Brain pericyte (primary cell): ENCODE measurements at regions not wholly inside any gene's neighbourhood (a gene's known extent, or its start where the extent isn't known, plus 50 kb on each side); places are given as distances from the start of the nearest gene placed in this dataset.

Experiments
- DNase-seq: peaks from one replicate; pipeline ENCODE4 v3.0.0-alpha.2; 2012; ENCODE audit warnings: low read depth, low spot score

GRCh38 chr2:236654496-236654895, 84.9 kb downstream of the ACKR3 start:
- DNase-seq = no peak

- DNase-seq = no peak
Observed at GRCh38 chr2:236656166-236656565, 86.5 kb downstream of the ACKR3 start.

GRCh38 chr2:236656721-236657120, 87.1 kb downstream of the ACKR3 start:
- no peak for DNase-seq

GRCh38 chr2:236657215-236657614, 87.6 kb downstream of the ACKR3 start:
- DNase-seq = no peak

- DNase-seq = no peak
Observed at GRCh38 chr2:236657801-236658200, 88.2 kb downstream of the ACKR3 start.

- DNase-seq = no peak
Observed at GRCh38 chr2:236658974-236659757, 89.5 kb downstream of the ACKR3 start.

- DNase-seq = no peak
Observed at GRCh38 chr2:236659758-236660150, 90.1 kb downstream of the ACKR3 start.

- no peak for DNase-seq
Observed at GRCh38 chr2:236661061-236661761, 91.6 kb downstream of the ACKR3 start.

- DNase-seq = no peak
Observed at GRCh38 chr2:236661762-236662110, 92.1 kb downstream of the ACKR3 start.

GRCh38 chr2:236662231-236663185, 92.9 kb downstream of the ACKR3 start:
- DNase-seq = no peak

GRCh38 chr2:236663287-236664101, 93.9 kb downstream of the ACKR3 start:
- no peak for DNase-seq

GRCh38 chr2:236664136-236664535, 94.5 kb downstream of the ACKR3 start:
- DNase-seq = no peak

- DNase-seq = no peak
Observed at GRCh38 chr2:236665101-236665500, 95.5 kb downstream of the ACKR3 start.

GRCh38 chr2:236665572-236666118, 96.0 kb downstream of the ACKR3 start:
- DNase-seq = no peak

- DNase-seq = no peak
Observed at GRCh38 chr2:236666646-236667204, 97.1 kb downstream of the ACKR3 start.

- no peak for DNase-seq
Observed at GRCh38 chr2:236667526-236667925, 97.9 kb downstream of the ACKR3 start.

- DNase-seq = no peak
Observed at GRCh38 chr2:236668531-236668969, 98.9 kb downstream of the ACKR3 start.

GRCh38 chr2:236670235-236670620, 100.6 kb downstream of the ACKR3 start:
- no peak for DNase-seq

- no peak for DNase-seq
Observed at GRCh38 chr2:236671896-236672562, 102.4 kb downstream of the ACKR3 start.

- DNase-seq = no peak
Observed at GRCh38 chr2:236672606-236673005, 103.0 kb downstream of the ACKR3 start.
